OCI-LY1 (cell line): ENCODE measurements at regions not wholly inside any gene's neighbourhood (a gene's known extent, or its start where the extent isn't known, plus 50 kb on each side); places are given as distances from the start of the nearest gene placed in this dataset.

Experiments
- EZH2 ChIP-seq: fragments of 200-600 bp; sonication (generic), shearing (Covaris generic); IDR thresholded peaks from 2 replicates; pipeline ENCODE4 v1.8.0; 2017; ENCODE audit warnings: borderline replicate concordance, mixed run types, mild to moderate bottlenecking, antibody characterized with exemption, low read length, moderate library complexity, mixed read lengths
- TF ChIP-seq, protein P1 (sequence below): fragments of 200-600 bp; sonication (generic), shearing (Covaris generic); IDR thresholded peaks from 2 replicates; pipeline ENCODE4 v1.5.1; 2017; ENCODE audit warnings: mild to moderate bottlenecking, antibody characterized with exemption, low read length, moderate library complexity, mixed read lengths

DNA sequence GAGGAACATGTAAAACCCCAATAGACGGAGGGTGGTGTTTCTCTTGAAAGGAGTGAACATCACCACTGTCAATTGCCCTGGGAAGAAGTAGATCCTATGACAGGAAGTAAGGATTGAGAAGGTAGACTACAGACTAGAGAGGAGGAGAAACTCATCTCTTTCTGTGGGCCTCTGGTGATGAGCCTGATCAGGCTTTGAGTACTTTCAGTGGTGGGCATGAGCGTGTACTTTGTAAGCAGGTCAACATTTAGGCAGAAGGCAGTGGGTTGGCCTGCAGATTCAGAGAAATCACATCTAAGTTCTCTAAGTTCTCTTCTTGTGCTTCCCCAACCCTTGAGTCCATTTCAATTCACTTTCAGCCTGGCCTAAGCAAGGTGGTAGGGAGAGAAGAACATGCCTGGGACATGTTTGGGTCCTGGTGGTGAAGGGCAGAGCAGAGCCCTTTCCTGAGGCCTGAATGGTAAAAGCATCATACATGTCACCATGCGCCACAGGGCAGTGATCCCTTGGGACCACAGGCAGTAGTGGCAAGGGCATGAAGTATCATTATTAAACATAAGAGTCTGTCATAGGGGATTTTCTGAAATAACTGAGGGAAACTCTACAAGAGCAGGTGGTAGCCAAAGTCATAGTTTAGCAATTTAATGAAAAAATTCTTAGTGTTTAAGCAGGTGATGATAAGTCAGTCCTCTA, 56.4 kb upstream of the ANKRD1 start:
- TF ChIP-seq, protein P1, sequence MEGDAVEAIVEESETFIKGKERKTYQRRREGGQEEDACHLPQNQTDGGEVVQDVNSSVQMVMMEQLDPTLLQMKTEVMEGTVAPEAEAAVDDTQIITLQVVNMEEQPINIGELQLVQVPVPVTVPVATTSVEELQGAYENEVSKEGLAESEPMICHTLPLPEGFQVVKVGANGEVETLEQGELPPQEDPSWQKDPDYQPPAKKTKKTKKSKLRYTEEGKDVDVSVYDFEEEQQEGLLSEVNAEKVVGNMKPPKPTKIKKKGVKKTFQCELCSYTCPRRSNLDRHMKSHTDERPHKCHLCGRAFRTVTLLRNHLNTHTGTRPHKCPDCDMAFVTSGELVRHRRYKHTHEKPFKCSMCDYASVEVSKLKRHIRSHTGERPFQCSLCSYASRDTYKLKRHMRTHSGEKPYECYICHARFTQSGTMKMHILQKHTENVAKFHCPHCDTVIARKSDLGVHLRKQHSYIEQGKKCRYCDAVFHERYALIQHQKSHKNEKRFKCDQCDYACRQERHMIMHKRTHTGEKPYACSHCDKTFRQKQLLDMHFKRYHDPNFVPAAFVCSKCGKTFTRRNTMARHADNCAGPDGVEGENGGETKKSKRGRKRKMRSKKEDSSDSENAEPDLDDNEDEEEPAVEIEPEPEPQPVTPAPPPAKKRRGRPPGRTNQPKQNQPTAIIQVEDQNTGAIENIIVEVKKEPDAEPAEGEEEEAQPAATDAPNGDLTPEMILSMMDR, result no peak
- no peak for TF ChIP-seq EZH2
